NCI-H82 (cell line): ENCODE measurements at regions not wholly inside any gene's neighbourhood (a gene's known extent, or its start where the extent isn't known, plus 50 kb on each side); places are given as distances from the start of the nearest gene placed in this dataset.
A peak's percentile ranks its signal among the peaks of the same experiment; 100 is the strongest.

Source experiments
- DNase-seq: peaks from one replicate; lab custom pipeline; 2025; lab: John Stamatoyannopoulos, UW

DNA sequence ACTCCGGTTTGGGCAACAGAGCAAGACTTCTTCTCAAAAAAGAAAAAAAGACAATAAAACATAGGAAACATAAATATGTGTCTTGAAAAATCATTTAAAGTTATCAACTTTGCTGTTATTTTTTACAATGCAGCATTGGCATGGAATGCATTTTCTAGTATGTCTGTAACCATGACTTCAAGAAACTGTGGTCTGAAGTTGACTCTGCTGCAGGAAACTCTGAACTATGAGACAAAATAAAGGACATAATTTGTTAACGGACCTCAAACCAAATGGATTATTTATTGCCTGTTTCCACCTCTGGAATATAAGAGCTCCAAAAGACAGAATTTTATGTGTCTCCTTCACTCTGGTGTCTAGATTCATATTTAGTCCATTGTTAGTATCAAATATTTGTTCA is 79.1 kb downstream of the TRIB2 start:
- DNase-seq = no peak

DNA sequence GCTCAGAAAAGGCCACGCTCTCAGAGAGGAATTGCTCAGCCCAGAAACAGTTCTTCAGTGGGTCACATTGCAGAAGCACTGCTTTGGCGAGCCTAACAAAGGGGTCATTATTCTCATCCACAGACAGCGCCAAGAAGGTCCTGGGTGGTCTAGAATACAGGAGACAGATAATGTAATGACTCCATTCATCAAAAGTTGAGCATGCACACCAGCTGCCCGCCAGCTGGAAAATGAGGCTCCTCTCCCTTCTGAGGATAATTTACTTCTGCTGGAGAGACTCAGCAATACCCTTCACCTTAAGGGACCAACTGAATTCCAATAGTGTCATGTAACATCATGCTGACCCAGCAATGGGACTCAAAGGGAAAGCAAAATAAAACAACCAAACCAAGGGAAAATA is 79.9 kb downstream of the TRIB2 start:
- DNase-seq = no peak

DNA sequence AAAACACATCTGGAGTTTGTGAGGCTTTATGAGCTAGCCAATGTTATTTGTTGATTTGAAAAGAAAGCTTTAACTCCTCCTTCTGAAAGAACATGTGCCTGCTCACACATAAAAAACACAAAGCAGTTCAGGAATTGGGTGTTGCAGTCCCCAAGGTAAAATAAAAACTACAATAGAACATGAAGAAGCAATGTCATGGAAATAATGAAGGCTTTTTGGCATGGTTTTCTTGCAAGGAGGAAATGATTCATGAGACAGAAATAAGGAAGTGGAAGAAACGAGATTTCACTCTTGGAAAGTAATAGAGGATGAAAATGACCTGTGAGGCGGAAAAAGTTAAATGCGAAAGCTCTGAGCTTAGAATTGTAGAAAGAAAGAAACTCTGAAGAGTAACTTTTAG is 81.1 kb downstream of the TRIB2 start:
- no peak for DNase-seq

DNA sequence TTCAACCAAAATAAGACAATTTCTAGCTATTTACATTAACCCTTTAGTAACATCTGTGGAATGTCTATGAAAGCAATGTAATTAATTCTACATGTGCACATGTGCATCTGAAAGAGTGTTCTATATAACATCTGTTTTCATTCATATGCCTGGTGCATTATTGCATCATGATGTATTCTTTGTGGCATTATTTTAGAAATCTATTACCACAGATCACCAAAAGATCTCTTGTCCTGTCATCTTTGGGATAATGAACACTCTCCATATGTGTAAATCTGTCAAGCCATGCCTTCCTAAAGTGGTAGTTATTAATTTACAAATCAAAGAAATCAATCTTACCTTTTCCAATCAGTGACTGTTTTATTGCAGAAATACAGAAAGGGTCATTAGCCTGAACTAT is 86.9 kb downstream of the TRIB2 start:
- DNase-seq = no peak

DNA sequence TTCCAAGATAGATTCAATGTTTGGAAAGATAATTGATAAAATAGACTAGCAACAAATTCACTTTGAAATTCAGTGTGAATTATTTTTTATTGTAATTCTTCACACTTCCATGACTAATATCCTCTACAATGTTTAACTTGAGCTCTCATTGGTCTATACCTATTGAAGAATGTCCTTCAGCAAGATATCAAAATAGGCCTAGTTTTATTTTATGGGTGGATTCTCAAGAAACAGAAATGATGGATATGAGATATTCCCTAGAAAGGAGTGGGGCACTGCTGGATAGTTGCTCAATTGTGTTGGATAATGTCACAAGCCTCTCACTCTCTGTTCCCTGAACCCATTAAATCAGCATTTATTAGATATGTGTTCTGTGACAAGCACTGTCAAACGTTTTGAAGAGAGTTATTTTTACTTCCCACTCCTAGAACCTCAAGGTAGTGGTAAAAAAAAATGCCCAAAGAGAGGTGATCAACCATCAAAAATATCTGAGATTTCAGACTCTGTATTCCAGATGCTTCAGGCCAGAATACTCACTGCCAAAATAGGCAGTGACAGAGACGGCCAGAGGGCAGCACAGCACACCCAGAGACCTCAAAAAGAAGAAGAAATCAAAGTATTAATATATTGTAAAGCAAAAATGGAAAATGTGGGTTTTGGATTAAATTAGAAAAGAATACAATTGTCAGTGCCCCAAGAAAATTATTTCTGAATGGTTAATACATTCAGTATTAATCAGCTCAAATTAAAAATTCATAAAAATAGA is 87.5 kb downstream of the TRIB2 start:
- DNase-seq = no peak

DNA sequence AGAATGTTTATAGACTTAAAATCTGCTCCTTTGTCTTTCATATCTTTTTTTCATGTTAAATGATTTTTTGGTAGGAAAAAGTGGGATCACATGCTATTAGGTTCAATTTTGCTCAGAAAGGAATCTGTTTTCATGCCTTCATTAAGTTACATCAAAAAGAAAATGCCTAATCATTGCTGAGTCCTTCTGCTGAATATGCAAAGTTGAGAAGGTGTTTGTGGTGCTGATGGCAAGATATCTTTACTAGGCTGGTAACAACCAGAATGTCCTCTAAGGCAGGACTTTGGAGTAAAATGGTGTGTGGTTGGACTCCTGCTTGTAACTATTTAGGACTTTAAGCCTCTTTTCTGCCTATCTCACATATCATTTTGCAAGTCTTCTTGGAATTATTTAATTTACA is 88.3 kb downstream of the TRIB2 start:
- no peak for DNase-seq

DNA sequence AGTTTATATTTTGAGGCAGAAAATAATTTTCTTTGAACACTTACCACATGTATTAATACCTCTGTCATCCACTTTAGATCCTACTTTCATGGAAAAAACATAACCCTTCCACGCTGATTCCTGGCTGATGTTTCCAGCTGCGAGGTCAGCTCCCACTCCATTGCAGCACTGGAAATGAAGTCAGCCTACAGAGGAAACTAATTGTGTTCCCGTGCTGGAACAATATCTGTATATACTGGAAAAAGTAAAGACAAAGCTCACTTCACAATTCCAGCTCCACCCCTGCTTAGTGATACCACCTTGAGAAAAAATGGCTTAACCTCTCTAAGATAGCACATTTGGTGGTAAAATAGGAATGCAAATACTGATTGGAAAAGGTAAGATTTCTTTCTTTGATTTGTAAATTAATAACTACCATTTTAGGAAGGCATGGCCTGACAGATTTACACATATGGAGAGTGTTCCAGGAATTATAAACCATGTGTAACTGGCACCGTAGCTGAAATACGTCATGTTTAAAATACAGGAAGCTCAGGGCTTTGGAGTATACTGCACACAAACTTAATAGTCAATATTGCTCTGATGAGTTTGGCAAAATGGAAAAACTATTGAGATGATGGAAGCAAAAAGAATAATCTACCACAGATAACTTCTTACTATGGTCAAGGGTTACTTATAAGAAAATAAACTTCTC is 90.0 kb downstream of the TRIB2 start:
- no peak for DNase-seq

DNA sequence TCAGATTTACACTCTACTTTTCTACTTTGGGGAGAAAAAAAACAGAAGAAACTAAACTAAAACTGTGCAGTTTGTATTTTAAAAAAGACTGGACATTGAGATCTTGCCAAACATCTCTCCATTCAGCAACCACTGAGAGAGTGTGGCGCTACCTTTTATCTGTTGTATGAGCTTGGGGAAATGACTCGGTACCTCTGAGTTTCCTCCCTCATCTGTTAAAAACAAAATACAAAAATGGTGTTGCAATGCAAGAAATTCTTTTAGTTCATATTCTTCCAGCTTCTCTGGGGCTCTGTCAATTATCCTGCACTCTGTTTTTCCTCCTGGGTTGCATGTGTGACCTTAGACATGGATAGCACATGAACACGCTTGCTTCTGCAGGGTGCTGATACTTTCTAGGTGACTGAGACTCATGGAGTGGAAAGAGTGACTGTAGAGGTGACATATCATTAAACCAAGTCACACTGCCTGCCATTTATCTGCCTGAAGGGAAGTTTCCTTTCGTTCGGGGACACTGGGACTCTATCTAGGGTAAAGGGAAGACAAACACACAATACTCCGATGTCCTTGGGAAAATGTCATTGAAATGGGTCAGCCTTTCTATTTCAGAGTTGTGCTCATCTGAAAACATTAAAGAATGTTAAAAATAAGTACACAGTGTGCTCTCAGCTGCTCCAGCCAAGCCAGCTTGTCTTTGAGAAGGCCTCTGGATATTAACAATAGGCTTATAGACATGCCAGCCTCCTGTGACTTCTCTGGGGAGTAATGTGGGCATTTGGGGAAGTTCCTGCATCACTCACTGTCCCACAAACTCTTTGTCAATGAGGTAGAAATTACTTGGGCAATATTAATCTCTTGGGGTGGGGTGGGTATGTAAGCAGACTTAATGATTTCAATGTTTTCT is 91.4 kb downstream of the TRIB2 start:
- no peak for DNase-seq

DNA sequence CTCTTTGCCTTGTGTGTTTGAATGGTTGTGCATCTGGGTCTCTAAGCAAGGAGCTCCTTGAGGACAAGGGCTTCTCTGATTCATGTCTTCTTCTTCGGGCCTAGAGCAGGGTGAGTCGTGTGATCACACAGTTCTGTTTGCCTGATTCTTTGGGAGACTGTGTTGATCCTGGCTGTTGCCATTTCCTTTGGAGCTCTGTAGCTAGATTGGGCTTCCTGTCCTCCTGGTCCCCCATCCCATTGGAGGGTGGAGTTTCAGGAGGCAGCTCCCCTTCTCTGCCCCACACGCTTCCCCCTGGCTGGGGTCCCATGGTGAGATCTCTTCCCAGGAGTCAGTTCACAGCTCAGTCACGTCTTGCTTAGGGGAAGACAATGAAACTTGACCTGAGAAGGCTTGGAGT is 92.8 kb downstream of the TRIB2 start:
- no peak for DNase-seq

DNA sequence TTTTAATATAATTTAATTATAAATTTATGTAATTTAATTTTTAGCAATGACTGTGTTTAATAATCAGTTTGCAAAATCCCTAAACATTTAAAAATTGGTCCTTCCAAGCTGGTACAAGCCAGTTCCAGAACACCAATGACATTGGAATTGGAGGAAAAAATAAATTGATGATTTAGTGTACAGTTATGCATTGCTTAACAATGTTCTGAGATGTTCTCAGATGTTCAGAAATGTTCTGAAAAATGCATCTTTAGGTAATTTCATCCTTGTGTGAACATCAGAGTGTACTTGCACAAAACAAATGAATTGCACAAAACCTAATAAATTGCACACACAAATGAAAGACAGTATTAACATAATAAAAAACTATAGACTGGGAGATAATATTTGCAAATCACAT is 95.2 kb downstream of the TRIB2 start:
- no peak for DNase-seq

DNA sequence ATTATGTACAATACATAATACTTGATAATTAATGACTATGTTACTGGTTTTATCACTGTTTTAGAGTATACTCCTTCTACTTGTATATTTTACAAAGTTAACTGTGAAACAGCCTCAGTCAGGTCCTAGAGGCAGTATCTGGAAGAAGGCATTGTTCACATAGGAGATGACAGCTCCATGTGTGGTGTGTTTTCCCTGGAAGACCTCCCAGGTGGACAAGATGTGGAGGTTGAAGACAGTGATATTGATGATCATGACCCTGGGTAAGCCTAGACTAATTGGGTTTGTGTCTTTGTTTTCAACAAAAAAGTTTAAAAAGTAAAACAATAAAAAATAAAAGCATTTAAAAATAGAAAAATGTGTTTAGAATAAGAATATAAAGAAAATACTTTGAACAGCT is 96.4 kb downstream of the TRIB2 start:
- DNase-seq = no peak

DNA sequence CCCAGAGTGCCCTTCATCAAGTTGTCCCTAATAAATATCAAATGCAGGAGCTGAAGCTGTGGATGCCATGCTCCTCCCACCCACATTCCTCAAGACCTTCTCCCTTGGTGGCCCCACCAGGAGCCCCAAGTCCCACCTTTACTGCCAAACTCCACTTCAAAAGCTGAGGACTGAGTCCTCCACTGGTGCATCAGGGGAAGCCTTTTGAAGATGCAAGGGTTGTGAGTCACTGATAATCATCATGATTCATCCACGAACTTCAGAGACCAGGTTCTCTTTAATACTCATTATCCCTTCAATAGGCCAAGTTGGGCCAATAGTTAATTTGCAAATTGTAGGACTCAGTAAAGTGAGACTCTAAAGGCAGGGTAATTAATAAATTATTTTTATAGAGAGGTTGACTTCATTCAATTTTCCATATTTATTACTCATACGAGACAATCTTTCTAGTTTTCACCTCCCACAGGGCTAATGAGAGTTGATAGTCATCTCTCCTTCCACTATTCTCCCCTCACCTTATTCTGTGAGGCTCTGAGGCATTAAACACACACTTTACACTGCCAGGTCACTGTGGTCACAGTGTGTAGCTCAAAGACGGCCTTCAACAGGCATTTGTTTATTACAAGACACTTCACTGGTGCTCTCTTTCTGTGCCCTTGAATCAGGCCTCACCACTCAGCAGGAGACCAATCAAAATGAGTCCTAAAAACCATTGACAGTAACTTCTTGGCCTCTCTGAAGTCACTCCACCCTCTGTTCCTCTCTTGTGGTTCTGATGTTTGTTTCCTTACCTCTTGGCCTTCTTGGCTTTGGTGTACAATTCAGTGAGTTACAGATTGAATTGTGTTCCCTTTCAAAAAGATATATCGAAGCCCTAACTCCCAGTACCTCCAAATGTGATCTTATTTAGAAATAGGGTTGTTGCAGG is 99.9 kb downstream of the TRIB2 start:
- DNase-seq = no peak

DNA sequence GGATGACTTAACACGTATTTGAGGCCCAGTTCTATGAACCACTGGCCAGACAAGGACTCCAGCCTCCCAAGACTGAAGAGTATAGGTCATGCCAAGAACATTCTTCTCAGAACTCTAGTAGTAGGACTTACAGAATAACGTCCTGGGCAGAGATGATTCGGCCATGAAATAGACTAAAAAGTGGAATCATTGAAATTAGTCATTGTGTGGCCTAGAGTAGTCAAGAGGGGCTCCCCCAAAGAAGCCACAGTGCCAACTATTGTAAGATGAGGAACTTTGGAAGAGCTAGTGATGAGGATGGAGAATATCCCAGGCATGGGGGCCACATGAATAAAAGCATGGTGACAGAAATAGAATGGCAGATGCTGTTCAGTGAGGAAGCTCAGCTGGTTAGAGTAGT is 101.1 kb downstream of the TRIB2 start:
- no peak for DNase-seq

DNA sequence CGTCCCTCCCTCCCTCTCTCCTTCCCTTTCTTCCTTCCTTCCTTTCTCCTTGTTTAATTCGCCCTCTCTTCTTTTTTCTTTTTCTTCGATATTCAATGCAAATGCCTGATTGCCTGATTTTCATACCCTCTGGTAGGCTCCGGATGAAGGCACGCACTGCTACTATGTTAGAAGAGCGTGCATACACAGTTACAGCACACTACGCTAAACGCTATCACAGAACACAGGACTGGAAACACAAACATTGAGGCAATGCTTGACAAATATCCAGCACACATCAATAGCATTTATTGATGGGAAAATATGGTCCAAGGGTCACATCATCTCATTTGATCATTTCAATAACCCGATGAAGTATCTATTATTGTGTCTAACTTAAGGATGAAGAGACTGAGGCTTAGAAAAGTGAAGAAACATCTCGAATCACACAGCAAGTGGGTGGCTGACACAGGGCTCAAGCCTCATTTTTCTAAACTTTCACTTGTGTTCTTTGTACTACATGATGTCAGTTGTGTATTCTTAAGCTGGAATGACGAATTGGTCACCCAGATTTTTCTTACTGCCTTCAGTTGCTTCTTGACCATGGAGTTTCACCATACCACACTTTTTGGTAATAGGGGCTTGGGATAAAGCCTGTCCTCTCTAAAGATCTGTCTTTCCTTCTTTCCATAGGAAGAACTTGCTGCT is 101.8 kb downstream of the TRIB2 start:
- no peak for DNase-seq

DNA sequence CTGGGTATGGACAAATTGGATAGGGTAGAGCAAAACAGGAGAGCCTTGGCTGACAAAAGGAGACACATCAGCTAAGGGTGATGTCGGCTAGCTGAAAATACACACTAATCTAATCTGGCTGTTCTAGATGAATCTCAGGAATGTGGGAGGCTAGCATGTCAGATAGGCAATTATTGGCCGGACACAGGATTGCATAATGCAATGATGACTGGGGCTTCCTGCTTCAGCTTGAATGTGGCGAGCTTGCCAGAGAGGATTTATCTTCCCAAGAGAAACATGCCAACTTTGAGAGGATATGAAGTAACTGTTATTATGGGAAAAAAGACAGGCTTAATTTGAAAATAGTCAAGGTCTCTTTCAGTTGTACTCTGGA is 102.4 kb downstream of the TRIB2 start:
- no peak for DNase-seq

DNA sequence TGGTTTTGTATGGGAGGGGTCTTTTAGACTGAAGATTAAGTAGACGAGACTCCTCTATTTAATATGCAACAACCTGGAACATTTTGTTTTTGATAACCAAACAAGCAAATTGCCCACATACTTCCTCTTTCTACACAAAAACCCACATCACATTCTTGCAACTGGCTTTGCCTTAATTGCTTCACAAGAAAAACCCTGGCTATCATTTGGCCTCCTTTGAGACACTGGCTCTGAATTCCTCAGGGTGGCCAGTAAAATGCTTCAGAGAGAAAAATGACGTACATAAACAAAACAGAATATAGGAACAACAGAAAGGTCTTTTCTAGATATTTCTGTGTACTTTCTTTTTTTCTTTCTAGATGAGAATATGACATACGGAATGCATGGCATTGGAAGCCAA is 103.0 kb downstream of the TRIB2 start:
- DNase-seq = no peak

DNA sequence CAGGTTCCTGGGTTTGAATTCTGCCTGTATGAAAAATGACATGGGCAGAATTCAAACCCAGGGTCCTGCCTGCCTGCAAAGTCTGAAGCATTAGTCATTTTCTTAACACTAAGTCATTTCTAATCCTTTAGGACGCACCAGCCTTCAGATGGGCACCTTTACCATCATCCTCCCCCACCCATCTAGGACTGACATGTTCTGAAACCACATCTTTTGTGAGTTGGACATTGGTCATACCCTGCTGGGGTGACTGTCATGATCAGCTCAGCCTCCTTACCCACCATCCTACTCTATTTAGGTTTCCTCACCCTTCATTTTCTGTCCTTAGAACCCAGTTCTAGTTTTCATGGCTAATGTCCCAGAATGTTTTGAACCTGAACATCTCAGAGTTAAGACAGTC is 104.9 kb downstream of the TRIB2 start:
- no peak for DNase-seq

DNA sequence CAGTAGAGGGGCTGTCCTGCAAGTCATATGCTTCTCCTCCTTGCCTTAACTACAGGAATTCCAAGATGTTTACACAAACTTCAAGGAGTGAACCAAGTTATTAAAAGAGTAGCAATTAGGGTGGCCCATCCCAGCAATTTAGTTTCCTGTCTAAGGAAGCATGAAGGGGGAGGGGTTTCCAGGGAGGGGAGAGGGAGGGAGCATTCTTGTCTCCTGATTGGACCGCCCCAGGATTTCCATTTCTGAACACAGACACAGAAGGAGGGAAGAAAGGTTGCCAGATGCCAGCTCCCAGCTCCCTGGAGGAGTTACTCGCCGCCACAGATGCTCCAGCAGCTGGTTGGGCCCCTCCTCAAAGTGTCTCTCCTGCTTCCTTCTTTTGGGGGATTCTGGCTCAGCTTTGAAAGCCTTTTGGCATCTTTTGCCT is 107.6 kb downstream of the TRIB2 start:
- DNase-seq = peak; percentile 87

DNA sequence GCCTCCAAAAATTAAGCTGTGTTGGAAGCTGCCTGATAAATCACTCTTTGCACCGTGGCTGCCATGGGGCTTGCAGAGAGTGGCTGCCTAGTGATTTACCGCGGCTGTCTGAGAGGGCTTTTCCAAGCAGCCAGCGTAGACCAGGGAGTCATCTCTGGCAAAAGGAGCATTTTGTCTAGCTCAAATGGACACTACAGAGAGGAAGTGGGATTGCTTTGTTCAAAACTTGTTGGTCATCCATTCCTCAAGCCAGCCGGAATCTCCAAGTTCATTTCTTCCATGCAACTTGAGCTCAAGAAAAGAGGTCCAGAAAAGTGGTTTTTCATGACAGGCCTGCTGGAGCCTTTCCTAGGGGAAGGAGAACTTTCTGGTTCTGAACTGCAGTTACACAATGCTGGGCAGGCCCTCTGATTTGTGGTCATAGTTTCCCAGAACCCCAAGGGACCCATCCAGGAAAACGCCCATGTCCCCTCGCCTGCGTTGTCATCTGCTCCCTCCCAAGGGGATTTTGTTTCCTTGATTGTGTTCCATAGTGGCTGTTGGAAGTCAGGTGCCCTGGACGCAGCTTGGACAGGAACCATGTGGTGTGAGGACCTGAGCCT is 108.1 kb downstream of the TRIB2 start:
- no peak for DNase-seq

DNA sequence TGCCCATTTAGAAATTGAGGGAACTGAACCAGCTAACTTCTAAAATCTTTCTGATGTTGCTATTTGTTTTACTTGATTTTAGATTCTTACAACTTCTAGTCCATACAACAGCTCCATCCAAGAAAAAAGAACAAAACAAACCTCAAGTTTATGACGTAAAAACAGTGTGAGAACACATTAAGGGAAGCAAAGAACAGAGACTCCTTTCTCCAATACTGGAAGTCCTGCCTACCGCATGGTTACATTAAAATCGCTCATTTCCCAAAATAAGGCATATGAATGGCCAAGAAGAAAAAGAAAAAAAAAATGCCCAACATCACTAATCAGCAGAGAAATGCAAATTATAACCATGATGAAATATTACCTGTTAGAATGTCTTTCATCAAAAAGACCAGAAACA is 110.0 kb downstream of the TRIB2 start:
- no peak for DNase-seq

DNA sequence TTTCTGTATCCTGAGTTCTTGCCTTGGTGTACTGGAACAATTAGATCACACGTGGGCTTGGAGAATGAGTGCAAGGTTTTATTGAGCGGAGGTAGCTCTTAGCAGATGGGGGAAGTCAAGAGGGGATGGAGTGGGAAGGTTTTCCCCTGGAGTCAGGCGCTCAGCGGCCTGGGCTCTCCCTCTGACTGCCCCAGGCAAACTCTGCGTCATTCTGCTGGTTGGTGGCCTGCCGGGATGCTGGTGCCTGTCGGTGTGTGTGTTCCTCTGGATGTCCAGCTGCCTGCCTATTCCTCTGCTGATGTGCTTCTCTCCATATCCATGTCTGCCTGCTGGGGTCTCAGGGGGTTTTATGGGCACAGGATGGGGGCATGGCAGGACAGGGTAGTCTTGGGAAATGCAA is 111.0 kb downstream of the TRIB2 start:
- no peak for DNase-seq
